Endodermal cell (in vitro differentiated cells): ENCODE measurements at regions not wholly inside any gene's neighbourhood (a gene's known extent, or its start where the extent isn't known, plus 50 kb on each side); places are given as distances from the start of the nearest gene placed in this dataset.

ENCODE experiments used
- DNase-seq: peaks from one replicate; pipeline ENCODE4 v3.0.0-alpha.2; 2017
- H3K27ac ChIP-seq: 2 replicates; pipeline ENCODE4 v1.5.1; 2013; ENCODE audit warnings: mild to moderate bottlenecking, low read depth, low read length, moderate library complexity
- H3K27me3 ChIP-seq: 2 replicates; pipeline ENCODE4 v1.6.1; 2013; ENCODE audit warnings: mild to moderate bottlenecking, low read length, moderate library complexity; ENCODE audit not compliant: insufficient read depth, control insufficient read depth, poor library complexity, severe bottlenecking
- H3K36me3 ChIP-seq: 2 replicates; pipeline ENCODE4 v1.7.0; 2013; ENCODE audit warnings: mild to moderate bottlenecking, low read length, moderate library complexity; ENCODE audit not compliant: control insufficient read depth, insufficient read depth
- H3K4me1 ChIP-seq: one replicate; pipeline ENCODE4 v1.7.0; 2013; ENCODE audit warnings: low read length; ENCODE audit not compliant: control insufficient read depth, insufficient read depth
- H3K4me3 ChIP-seq: 2 replicates; pipeline ENCODE4 v1.5.1; 2013; ENCODE audit warnings: mild to moderate bottlenecking, low read length, moderate library complexity
- H3K9ac ChIP-seq: 2 replicates; pipeline ENCODE4 v1.6.1; 2013; ENCODE audit warnings: mild to moderate bottlenecking, low read length, moderate library complexity; ENCODE audit not compliant: poor library complexity, severe bottlenecking; ENCODE audit errors: extremely low read depth
- H3K9me3 ChIP-seq: 2 replicates; pipeline ENCODE4 v1.6.1; 2013; ENCODE audit warnings: mild to moderate bottlenecking, low read length, moderate library complexity; ENCODE audit not compliant: control insufficient read depth
- H3K27ac Mint-ChIP-seq: 2 replicates; pipeline ENCODE4 v1.8.0; 2020; ENCODE audit warnings: mixed read lengths
- H3K27me3 Mint-ChIP-seq: 2 replicates; pipeline ENCODE4 v1.8.0; 2021; ENCODE audit warnings: mild to moderate bottlenecking, mixed read lengths; ENCODE audit not compliant: insufficient read depth
- H3K36me3 Mint-ChIP-seq: 2 replicates; pipeline ENCODE4 v1.8.0; 2020; ENCODE audit warnings: low read depth, mixed read lengths
- H3K4me1 Mint-ChIP-seq: 2 replicates; pipeline ENCODE4 v1.8.0; 2020; ENCODE audit warnings: mixed read lengths
- H3K4me3 Mint-ChIP-seq: 2 replicates; pipeline ENCODE4 v1.8.0; 2020; ENCODE audit warnings: mild to moderate bottlenecking, moderate library complexity, mixed read lengths
- H3K9me3 Mint-ChIP-seq: 2 replicates; pipeline ENCODE4 v1.8.0; 2020; ENCODE audit warnings: mild to moderate bottlenecking, mixed read lengths
- CTCF ChIP-seq: fragments of 200-600 bp; sonication (generic); conservative IDR thresholded peaks from 2 replicates; pipeline ENCODE4 v1.5.0; 2021; ENCODE audit warnings: antibody characterized with exemption, mild to moderate bottlenecking
- WGBS, 2 experiments: methylation state at CpG; one replicate each; pipeline versions ENCODE4 v1.1.5 to v1.1.7; 2013; ENCODE audit warnings: missing lambda C conversion rate in 2 of 2, mixed read lengths in 1 of 2; ENCODE audit not compliant: insufficient coverage in 1 of 2, insufficient read length in 1 of 2; 5-methylcytosine and 5-hydroxymethylcytosine counted together

- Mint-ChIP-seq H3K36me3 (no peaks in the 10 kb centered on the region), H3K9me3 (no peaks in the 10 kb centered on the region), H3K4me3 (no peak overlapping the region), H3K4me1 (no peaks in the 10 kb centered on the region), H3K27ac (no peak overlapping the region), H3K27me3 (no peaks in the 10 kb centered on the region)
- no peak for TF ChIP-seq CTCF
- Histone ChIP-seq H3K9ac (no peak overlapping the region), H3K9me3 (no peaks in the 10 kb centered on the region), H3K4me1 (peaks cover 6% of the 10 kb centered on the region), H3K36me3 (no peaks in the 10 kb centered on the region), H3K4me3 (no peak overlapping the region), H3K27me3 (no peaks in the 10 kb centered on the region), H3K27ac (no peak overlapping the region)
- DNase-seq, result peak; percentile 57
- WGBS, 2 experiments, result 84 to 90% methylated on average over 2 to 3 of the region's 3 CpGs
Observed at GRCh38 chr15:97623091-97623661, 337.3 kb upstream of the ARRDC4 start.

GRCh38 chr15:97627634-97628033 is 332.9 kb upstream of the ARRDC4 start:
- Histone ChIP-seq H3K9me3 (no peaks in the 10 kb centered on the region), H3K4me1 (peaks cover 6% of the 10 kb centered on the region), H3K36me3 (no peaks in the 10 kb centered on the region), H3K9ac (no peak overlapping the region), H3K27me3 (no peaks in the 10 kb centered on the region), H3K4me3 (no peak overlapping the region), H3K27ac (no peak overlapping the region)
- Mint-ChIP-seq H3K27me3 (peaks cover 11% of the 10 kb centered on the region), H3K27ac (no peak overlapping the region), H3K4me3 (no peak overlapping the region), H3K9me3 (no peaks in the 10 kb centered on the region), H3K36me3 (no peaks in the 10 kb centered on the region), H3K4me1 (peaks cover 5% of the 10 kb centered on the region)
- no peak for DNase-seq
- 77% methylated on average over 1 of the region's 1 CpG; no CpG with 5 or more reads in 1 of the 2 experiments for WGBS, 2 experiments
- TF ChIP-seq CTCF, result no peak

GRCh38 chr15:97645758-97646157 is 314.7 kb upstream of the ARRDC4 start:
- Mint-ChIP-seq H3K27me3 (peaks cover 2% of the 10 kb centered on the region), H3K9me3 (no peaks in the 10 kb centered on the region), H3K27ac (no peak overlapping the region), H3K4me3 (no peak overlapping the region), H3K4me1 (no peaks in the 10 kb centered on the region), H3K36me3 (no peaks in the 10 kb centered on the region)
- TF ChIP-seq CTCF, result no peak
- WGBS, 2 experiments, result 88% methylated on average over 2 of the region's 2 CpGs; no CpG with 5 or more reads in 1 of the 2 experiments
- Histone ChIP-seq H3K36me3 (no peaks in the 10 kb centered on the region), H3K9me3 (no peaks in the 10 kb centered on the region), H3K27me3 (no peaks in the 10 kb centered on the region), H3K9ac (no peak overlapping the region), H3K4me3 (no peak overlapping the region), H3K4me1 (no peaks in the 10 kb centered on the region), H3K27ac (no peak overlapping the region)
- no peak for DNase-seq
